GDM1 (cell line): ENCODE measurements at regions not wholly inside any gene's neighbourhood (a gene's known extent, or its start where the extent isn't known, plus 50 kb on each side); places are given as distances from the start of the nearest gene placed in this dataset.

Experiments
- DNase-seq: peaks from one replicate; lab custom pipeline; 2025; lab: John Stamatoyannopoulos, UW

DNA sequence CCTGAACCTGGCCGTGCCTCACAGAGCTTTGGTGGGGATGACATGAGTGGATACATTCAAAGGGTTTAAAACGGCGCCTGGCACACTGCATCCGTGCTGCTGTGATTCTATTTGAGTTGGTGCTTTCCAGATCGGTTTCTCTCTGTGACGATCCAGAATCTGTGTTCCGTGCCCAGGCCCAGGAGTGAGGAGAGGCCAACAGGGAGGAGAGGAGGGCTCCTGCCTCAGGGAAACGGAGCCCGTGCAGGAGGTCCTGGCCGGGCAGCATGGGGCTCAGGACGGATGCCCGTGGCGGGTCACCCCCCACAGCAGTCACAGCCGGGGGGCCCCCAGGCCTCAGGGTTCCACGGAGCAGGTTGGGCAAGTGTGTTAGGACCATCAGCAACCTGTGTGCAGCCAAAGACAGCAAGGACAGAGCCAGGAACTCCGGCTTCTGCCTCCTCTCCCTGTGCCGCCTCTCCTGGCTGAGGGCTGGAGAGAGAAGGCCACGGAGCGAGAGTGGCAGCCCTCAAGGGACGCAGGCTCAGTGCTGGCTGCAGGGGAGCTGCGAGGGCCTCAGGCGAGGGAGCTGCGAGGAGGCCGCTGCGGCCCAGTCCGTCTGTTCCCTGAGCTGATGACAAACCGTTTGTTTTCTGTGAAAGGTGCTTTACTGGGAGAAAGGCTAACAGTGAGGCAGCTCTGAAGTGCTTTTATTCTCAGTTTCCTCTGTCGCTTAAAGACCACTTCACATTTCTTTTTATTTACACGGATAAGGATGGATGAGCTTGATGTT is 99.3 kb downstream of the METRNL start:
- DNase-seq, result no peak

DNA sequence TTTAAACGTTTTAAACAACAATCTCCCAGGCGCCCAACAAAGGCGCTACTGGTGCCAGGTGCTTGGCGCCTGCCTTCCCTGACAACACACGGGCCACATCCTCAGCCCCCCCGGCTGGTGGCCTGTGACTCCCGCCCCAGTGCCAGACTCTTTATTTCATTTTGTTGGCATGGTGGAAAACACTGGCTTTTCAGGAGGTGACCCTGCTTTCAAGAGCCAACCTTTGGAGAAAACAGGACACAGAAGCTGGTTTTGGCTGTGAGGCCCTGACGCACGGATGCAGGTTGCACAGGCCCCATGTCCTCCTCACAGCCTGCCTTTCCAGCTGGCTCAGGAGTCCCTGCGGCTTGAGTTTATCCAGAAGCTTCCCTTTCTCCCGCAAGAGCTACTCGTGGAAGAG is 100.0 kb downstream of the METRNL start:
- DNase-seq, result no peak

DNA sequence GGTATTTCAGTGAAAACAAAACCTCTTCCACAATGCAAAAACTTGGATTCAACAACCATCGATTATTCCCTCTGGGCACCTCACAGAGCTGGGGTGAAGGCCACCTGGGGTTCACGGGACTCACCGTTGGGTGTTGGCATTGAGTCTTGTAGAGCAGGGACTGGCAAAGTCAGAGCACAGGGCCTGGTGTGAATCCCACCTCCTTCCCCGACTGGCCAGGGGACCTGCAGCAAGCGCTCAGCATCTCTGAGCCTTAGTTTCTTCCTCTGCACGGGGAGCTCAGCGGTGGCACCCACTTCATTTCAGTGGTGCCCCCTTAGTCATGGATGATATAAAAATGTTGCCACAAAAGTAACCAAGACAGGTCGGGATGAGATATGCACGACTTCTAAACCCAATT is 100.4 kb downstream of the METRNL start:
- DNase-seq, result no peak

DNA sequence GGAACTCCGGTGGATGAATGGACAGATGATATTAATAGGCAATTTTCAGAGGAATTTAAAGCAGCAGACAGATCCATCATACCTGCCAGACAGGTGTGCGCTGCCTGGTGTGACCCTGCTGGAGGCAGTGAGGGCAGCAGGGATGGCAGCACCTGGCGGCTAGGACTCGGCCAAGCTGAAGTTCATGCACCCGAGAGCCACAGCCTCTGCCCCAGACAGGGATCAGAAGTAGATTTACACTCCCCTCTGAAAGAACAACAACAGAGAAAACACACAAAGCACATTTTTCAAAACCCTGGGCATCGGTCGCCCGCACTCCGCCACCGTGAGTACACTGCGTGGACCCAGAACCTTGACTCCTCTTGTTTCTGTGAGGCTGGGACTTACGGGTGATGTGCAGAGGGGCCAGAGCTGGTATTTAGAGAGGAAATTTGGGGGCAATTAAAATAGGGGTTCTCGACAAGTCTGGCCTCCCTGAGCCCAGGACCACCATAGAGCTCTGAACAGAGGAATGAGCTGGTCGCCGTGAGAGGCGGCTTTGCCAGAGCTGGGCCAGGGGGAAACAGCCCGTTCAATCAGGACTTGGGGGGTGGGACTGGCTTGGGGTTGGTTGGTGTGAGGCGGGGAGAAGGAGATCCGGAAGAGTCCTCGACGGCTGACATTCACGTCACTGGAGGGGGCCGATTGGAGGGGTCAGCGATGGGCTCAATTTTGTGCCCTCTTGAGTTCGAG is 101.0 kb downstream of the METRNL start:
- no peak for DNase-seq

DNA sequence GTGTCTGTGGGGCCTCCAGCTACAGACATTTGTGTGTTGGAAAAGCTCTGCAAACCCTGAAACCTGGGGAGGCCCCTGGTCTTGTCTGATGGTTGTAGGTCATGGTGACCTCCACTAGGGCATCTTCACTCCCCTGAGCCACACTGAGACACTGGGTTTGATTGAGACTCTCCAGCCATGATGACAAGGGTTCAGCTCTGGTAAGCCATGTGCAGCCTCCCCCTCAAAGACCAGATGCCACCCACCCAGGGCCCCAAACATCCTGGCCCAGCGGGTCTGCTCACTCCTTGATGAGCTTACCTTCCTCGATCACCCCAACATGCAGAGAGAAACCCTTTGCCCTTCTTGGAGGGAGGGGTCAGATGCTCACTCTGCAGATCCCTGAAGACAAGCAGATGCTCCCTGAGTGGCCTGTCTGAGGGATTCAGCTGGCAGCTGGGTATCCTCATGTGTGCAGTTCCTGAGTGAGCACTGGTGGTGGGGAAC is 101.6 kb downstream of the METRNL start:
- no peak for DNase-seq

- no peak for DNase-seq
Measured at GRCh38 chr17:83181991-83182619, 102.7 kb downstream of the METRNL start.

DNA sequence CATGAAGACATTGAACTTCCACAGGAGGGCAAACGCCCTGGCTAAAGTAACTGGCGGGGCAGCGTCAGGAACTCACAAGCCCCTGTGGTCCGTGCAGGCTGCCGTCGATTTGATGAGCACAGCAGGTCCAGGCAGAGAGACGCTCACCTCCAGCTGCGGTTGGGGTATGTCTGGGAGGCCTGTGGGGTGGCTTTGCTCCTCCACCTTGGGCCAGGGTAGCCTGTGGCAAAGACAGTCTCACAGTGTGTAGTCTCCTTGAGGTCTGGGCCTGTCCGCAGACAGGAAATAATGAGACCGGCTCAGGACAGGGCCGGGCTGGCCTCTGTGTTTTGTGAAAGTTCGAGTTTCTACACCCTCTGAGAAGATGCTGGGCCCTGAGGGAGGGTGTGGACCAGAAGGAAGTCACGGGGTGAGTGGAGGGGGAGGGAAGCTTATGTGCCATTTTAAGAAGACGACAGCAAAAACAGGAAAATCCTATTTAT is 103.3 kb downstream of the METRNL start:
- no peak for DNase-seq

DNA sequence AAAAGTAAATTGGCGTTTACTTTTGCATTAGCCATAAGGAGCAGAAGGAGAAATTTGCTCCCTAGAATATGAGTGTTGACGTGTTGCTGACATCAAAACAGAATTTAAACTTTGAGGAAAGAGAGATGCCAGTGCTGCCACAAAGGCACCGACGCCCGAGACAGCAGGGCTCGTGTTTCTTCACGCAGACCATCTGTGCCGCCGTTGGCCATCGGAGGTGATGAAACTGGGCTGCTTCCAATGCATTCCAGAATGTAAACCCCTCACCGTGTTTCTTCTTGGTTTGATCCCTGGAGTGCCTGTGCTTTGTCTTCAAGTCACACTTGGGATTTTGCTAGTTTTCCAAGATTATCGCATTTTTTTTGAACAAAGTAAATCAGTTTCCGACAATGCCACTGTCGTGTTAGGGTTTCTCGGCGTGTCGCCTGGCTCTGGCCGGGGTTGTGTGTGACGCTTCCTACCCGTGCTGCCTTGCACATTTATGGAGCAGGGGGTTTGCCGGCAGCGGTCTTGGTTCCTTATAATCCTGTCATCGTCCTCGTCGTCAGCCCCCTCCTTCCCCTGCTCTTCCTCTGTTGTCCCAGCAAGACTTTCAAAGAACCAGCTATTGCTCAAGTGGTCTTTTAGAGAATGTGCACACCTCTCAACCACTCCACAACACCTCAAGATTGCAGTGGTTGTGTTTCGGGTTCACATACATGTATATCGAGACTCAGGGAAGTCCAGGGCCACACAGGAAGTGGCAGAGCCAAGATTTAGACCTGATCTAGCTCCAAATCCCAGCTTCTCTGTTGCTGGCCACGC is 103.9 kb downstream of the METRNL start:
- DNase-seq, result no peak

- no peak for DNase-seq
Measured at GRCh38 chr17:83183951-83184506, 104.6 kb downstream of the METRNL start.

DNA sequence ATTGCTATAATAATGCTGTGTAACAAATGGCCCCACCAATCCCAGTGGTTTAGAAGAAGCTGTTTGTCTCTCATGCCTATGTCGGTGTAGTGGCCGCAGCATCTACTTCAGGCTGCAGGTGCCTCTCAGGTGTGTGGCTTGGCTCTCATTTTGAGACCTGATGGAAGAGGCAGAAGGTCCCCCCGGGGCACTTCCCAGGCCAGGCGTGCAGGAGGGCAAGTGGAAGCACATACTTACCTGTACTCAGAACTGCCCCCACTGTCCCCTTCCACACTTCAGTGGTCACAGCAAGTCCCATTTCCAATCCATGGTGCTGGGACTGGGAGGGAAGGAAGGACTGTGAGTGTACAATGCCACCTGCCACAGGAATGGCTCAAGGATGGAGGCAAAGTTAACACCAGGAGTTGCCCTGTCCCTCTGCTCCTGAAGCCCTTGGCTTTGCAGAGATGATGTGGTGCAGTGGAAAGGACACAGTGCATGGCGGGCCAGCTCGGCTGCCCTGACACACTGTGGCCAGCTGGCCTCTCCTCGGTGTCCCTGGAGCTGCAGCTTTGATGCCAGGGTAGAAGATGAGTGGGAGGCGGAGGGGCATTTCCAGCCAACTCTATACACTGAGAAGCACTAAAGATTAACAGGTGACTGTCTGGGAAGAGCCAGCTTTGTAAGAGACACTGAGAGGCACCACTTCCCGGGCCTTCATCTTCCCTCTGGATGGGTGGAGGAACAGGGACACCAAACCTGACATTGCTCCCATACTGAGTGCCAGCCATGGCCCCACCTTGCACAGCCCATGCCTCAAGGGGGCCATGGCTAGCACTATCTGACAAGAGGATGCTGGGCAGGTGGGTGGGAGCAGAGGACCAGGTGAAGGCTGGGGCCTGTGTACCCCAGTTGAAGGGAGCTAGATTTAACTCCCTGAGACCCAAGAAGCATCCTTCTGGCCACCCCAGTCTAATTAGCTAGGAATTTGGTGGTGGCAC is 105.9 kb downstream of the METRNL start:
- no peak for DNase-seq

DNA sequence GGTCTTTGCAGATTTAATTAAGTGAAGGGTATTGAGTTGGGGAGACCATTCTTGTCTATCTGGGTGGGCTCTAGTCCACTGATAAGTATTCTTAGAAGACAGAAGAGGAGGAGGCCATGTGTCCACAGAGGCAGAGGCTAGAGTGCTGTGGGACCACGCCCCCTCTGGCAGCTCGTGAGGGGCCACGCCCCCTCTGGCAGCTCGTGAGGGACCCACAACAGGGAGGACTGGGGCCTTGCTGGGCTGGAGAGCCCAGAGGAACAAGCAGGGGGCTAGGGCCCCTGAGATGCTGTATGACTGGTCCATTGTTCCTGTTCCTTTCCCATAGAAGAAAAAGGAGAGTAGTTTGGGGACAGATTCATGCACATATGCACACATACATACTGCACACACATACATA is 106.8 kb downstream of the METRNL start:
- DNase-seq, result no peak

DNA sequence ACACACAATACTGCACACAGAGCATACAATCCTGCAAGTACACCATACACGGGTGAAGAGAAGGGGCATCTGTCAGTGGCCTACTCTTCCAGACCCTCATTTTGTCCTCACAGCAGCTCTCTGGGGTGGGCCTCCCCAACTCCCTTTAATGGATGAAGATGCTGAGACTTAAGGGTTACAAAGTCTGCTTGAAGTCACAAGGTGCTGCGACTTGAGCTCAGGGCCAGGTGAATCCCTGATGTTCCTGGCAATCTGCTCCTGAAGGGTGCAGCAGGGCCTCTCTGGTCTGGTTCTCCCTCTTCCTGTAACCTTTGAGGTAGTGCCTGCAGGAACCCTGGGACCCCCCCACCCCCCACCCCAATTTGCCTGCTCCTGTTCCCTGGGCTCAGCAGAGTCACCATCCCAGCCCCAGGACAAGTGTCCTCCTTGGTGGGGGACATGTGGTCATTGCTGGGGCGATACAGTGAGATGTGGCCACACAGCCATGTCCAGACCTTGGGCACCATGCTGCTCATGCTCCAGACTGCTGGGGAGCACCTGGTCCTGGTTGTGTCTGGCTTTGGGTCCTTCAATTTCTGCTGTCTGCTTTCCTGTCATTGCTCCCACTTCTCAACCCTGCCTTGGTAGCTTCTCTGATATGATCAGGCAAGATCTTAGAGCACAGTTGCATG is 107.5 kb downstream of the METRNL start:
- DNase-seq, result no peak

DNA sequence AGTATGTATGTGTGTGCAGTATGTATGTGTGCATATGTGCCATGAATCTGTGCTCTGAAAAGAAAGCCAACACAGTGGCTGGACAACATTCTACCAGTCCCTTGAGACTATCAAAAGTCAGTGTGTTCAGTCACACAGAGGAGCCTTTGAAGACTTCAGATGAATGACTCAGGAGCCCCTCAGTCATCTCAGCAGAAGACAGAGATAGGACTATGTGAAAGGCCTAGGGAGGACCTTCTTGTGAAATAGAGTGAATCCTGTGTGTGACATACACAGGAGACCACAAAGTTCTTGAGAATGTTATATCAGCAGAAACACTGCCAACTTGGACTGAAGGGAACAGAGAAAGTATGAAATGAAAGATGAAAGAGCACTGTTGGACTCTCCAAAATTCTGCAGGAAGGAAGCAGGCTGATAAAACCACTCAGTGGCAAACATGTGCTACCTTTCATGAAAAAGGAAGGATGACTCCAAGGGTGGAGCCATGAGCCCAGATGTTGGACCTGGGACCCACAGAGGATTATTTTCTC is 108.4 kb downstream of the METRNL start:
- DNase-seq, result no peak

GRCh38 chr17:83189044-83190003 is 109.9 kb downstream of the METRNL start:
- no peak for DNase-seq

DNA sequence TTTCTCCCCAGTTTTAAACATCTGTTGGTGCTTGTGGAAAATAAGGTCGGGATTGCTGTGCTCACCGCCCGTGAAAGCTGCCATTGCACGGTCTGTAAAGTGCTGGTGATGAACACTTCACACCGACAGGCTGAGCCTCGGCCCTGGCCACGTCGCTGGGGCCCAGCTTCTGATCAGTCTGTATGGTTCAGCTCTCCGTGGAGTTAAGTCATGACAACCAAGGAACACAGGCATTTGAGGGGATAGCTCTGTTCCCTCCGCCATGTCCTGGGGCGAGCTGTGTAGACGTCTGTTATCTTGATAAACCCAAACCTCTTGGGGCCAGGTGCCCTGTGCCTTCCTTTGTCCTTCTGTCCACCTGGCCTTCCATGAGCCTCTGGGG is 110.6 kb downstream of the METRNL start:
- no peak for DNase-seq

- no peak for DNase-seq
Measured at GRCh38 chr17:83190601-83191387, 111.4 kb downstream of the METRNL start.

GRCh38 chr17:83191388-83192160 is 112.2 kb downstream of the METRNL start:
- DNase-seq, result no peak
